Esophagus muscularis mucosa (tissue), 4 donors: ENCODE measurements at regions not wholly inside any gene's neighbourhood (a gene's known extent, or its start where the extent isn't known, plus 50 kb on each side); places are given as distances from the start of the nearest gene placed in this dataset.

Experiments
- DNase-seq: peaks from one replicate; pipeline ENCODE4 v3.0.0-alpha.2; 2017; ENCODE audit errors: extremely low spot score
- H3K27ac ChIP-seq, 4 donors: fragments of 200-600 bp; sonication (generic); replicated peaks in 1 of 4; 1 replicate in 3 of 4; 2 replicates in 1 of 4; pipeline ENCODE4 v1.5.1; 2016 to 2019; ENCODE audit warnings: mild to moderate bottlenecking in 1 of 4
- H3K27me3 ChIP-seq, 4 donors: fragments of 200-600 bp; sonication (generic); one replicate each; pipeline versions ENCODE4 v1.5.1 to v1.6.0; 2016 to 2019
- H3K36me3 ChIP-seq, 4 donors: fragments of 200-600 bp; sonication (generic); one replicate each; pipeline ENCODE4 v1.5.1; 2016 to 2019
- H3K4me1 ChIP-seq, 4 donors: fragments of 200-600 bp; sonication (generic); one replicate each; pipeline ENCODE4 v1.5.1; 2016 to 2019
- H3K4me3 ChIP-seq, 4 donors: fragments of 200-600 bp; sonication (generic); 1 replicate in 2 of 4; 2 replicates in 2 of 4; pipeline ENCODE4 v1.5.1; 2016 to 2019; ENCODE audit warnings: mild to moderate bottlenecking in 4 of 4, moderate library complexity in 1 of 4
- H3K9me3 ChIP-seq, 4 donors: fragments of 200-600 bp; sonication (generic); 1 replicate in 3 of 4; 2 replicates in 1 of 4; pipeline ENCODE4 v1.5.1; 2016 to 2019
- CTCF ChIP-seq, 3 experiments: fragments of 200-600 bp in 2 of 3; fragments of 450-650 bp in 1 of 3; sonication (generic) in 2 of 3; IDR thresholded peaks; one replicate each; pipeline ENCODE4 v1.5.1; 2017 to 2019; ENCODE audit warnings: antibody characterized with exemption in 3 of 3, mild to moderate bottlenecking in 2 of 3, moderate library complexity in 1 of 3
- EP300 ChIP-seq: sonication (generic); formaldehyde crosslinking; IDR thresholded peaks from one replicate; pipeline ENCODE4 v1.6.1; 2017; ENCODE audit warnings: antibody characterized with exemption
- POLR2A ChIP-seq: fragments of 450-650 bp; IDR thresholded peaks from one replicate; pipeline ENCODE4 v1.6.1; 2017; ENCODE audit warnings: antibody characterized with exemption, moderate library complexity, mild to moderate bottlenecking, low read depth
- POLR2AphosphoS5 ChIP-seq, 2 donors: sonication (generic); formaldehyde crosslinking; IDR thresholded peaks; one replicate each; pipeline ENCODE4 v1.6.1; 2017; ENCODE audit warnings: antibody characterized with exemption in 2 of 2
- WGBS: methylation state at CpG from one replicate; pipeline ENCODE4 v1.1.5; 2018; 5-methylcytosine and 5-hydroxymethylcytosine counted together
- intact Hi-C: fragments of 100-400 bp; cut with DNase I; formaldehyde crosslinking; loops from one replicate; pipeline ENCODE4 v1.15.1; 2023

DNA sequence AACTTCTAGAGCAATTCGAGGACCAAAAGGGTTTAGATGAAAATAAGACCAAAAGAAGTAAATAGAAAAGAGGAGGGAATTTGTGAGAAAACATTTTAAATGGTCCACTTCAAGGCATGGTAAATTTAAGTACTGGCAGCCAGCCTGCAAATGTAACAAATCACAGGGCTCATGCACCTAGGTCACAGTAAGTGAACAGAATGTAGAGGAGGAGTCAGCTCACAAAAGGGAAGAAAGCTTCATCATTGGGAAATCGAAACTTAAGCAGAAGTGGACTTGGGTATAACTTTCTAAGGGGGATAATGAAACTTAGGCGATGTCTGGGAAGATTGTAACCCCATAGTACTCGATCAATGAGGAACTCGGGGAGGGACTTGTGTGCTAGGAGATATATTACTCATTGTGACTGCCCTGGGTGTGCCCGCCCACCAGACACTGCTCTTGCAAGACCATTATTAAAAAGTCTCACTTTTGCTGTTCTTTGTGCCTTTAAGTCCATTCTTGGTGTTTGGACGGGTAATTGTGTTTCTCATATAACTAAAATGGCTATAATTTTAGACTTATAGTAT lies 1053.6 kb upstream of the MIR17HG start:
- H3K9me3 ChIP-seq: no peaks in the 10 kb centered on the region
- no peak for DNase-seq
- no peaks in the 10 kb centered on the region for H3K36me3 ChIP-seq
- H3K4me3 ChIP-seq: no peak overlapping the region
- intact Hi-C loops: no loop called here
- H3K27ac ChIP-seq: no peak overlapping the region
- WGBS: 94% methylated on average over 7 of the region's 7 CpGs
- H3K27me3 ChIP-seq: no peaks in the 10 kb centered on the region
- H3K4me1 ChIP-seq: no peaks in the 10 kb centered on the region
- no peak for TF ChIP-seq POLR2AphosphoS5 (IDR thresholded peaks at IDR 0.05)
- no peak for TF ChIP-seq EP300
- no peak for TF ChIP-seq CTCF (IDR thresholded peaks at IDR 0.05)
- TF ChIP-seq POLR2A: no peak

- no peak overlapping the region for H3K27ac ChIP-seq
- H3K4me1 ChIP-seq: no peaks in the 10 kb centered on the region
- H3K9me3 ChIP-seq: no peaks in the 10 kb centered on the region
- no peaks in the 10 kb centered on the region for H3K36me3 ChIP-seq
- no peaks in the 10 kb centered on the region for H3K27me3 ChIP-seq
- DNase-seq: no peak
- H3K4me3 ChIP-seq: no peak overlapping the region
- TF ChIP-seq CTCF (IDR thresholded peaks at IDR 0.05) (no peak), POLR2A (no peak), EP300 (no peak)
- intact Hi-C loops: no loop called here
- 83% methylated on average over 5 of the region's 5 CpGs for WGBS
Observed at GRCh38 chr13:90299238-90299637, 1048.2 kb upstream of the MIR17HG start.

GRCh38 chr13:90300015-90300414 lies 1047.5 kb upstream of the MIR17HG start:
- Histone ChIP-seq H3K27ac (no peak overlapping the region), H3K9me3 (no peaks in the 10 kb centered on the region), H3K4me3 (no peak overlapping the region), H3K36me3 (no peaks in the 10 kb centered on the region), H3K4me1 (no peaks in the 10 kb centered on the region), H3K27me3 (no peaks in the 10 kb centered on the region)
- WGBS: 98% methylated on average over 2 of the region's 2 CpGs
- DNase-seq: no peak
- intact Hi-C loops: no loop called here
- TF ChIP-seq CTCF (IDR thresholded peaks at IDR 0.05): no peak
- TF ChIP-seq POLR2AphosphoS5 (IDR thresholded peaks at IDR 0.05): no peak
- TF ChIP-seq EP300: no peak
- TF ChIP-seq POLR2A: no peak

DNA sequence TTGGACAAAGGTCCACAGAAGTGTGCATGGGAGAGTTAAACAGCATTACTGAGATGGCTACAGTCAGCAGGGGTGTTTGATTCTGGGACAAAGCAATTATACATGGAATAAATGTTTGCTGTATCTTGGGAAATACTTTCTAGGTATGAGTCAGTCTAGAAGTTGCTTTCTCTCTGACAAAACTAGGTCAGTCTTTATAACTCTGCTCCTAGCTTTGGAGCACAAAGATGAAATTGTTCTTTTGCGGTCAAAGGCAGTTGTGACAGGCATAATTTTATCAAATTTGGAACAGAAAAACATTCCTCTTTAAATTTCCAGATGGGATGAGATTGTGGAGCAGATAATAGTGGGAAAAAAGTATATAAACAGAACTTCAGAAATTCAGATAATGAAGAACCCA lies 1045.4 kb upstream of the MIR17HG start:
- no peak for DNase-seq
- 48% methylated on average over 1 of the region's 1 CpG for WGBS
- Histone ChIP-seq H3K27ac (no peak overlapping the region), H3K27me3 (no peaks in the 10 kb centered on the region), H3K9me3 (no peaks in the 10 kb centered on the region), H3K36me3 (no peaks in the 10 kb centered on the region), H3K4me3 (no peak overlapping the region), H3K4me1 (no peaks in the 10 kb centered on the region)
- intact Hi-C loops: no loop called here
- TF ChIP-seq CTCF (IDR thresholded peaks at IDR 0.05) (no peak), POLR2AphosphoS5 (IDR thresholded peaks at IDR 0.05) (no peak), POLR2A (no peak), EP300 (no peak)

GRCh38 chr13:90305796-90306195 lies 1041.7 kb upstream of the MIR17HG start:
- Histone ChIP-seq H3K27ac (no peak overlapping the region), H3K9me3 (no peaks in the 10 kb centered on the region), H3K36me3 (no peaks in the 10 kb centered on the region), H3K27me3 (no peaks in the 10 kb centered on the region), H3K4me3 (no peak overlapping the region), H3K4me1 (no peaks in the 10 kb centered on the region)
- intact Hi-C loops: no loop called here
- WGBS: 82% methylated on average over 1 of the region's 1 CpG
- no peak for DNase-seq
- no peak for TF ChIP-seq POLR2AphosphoS5 (IDR thresholded peaks at IDR 0.05)
- no peak for TF ChIP-seq EP300
- TF ChIP-seq POLR2A: no peak
- no peak for TF ChIP-seq CTCF (IDR thresholded peaks at IDR 0.05)
